ENCODE measurements at regions not wholly inside any gene's neighbourhood (a gene's known extent, or its start where the extent isn't known, plus 50 kb on each side); places are given as distances from the start of the nearest gene placed in this dataset.
A peak's percentile ranks its signal among the peaks of the same experiment; 100 is the strongest.

- H4K8ac ChIP-seq (ENCODE audit: extremely low read depth, insufficient read depth, low read length) = no peak overlapping the region; the same call in 1 of the 2 replicates
- no peaks in the 10 kb centered on the region for H3K79me2 ChIP-seq (ENCODE audit: control insufficient read depth in 1 of 2, insufficient read depth in 2 of 2, low read length in 2 of 2)
- no peak overlapping the region for H4K91ac ChIP-seq (replicated peaks; ENCODE audit: insufficient read length, low read length)
- no peak overlapping the region for H2AFZ ChIP-seq (ENCODE audit: low read length)
- no peak overlapping the region; a peak in 1 of 4 replicates for H3K4me2 ChIP-seq (ENCODE audit: insufficient read depth in 1 of 2, low read depth in 2 of 2, low read length in 2 of 2)
- H2BK15ac ChIP-seq (ENCODE audit: low read length) = no peak overlapping the region
- peaks cover 0 to 8% (median 3%) of the 10 kb centered on the region in 4 experiments; a peak in 5 of 7 replicates for H3K4me1 ChIP-seq (replicated peaks in 1 of 4; ENCODE audit: control insufficient read depth in 3 of 4, insufficient read depth in 4 of 4, low read length in 3 of 4)
- peaks cover 0 to 11% of the 10 kb centered on the region in 2 experiments for H4K20me1 ChIP-seq (replicated peaks in 1 of 2; ENCODE audit: control insufficient read depth in 1 of 2, insufficient read depth in 2 of 2, low read length in 2 of 2)
- H3K4ac ChIP-seq (replicated peaks; ENCODE audit: insufficient read length, low read depth, low read length) = no peak overlapping the region
- H3K14ac ChIP-seq (ENCODE audit: insufficient read length) = no peak overlapping the region
- H3K18ac ChIP-seq (ENCODE audit: extremely low read depth, low read length) = 0 out of 2 replicates have a peak overlapping the region, but pooled peaks have one; percentile 13
- H3K4me3 ChIP-seq (ENCODE audit: extremely low read depth in 1 of 4, insufficient read depth in 2 of 4, low read depth in 3 of 4, low read length in 4 of 4) = no peak overlapping the region
- POLR2A ChIA-PET (ENCODE audit: partially characterized antibody) = interaction anchor here (1.6 kb wide), 1 partner anchor 8 kb away, joined by 3 read pairs; no protein-coding TSS in a partner anchor
- WGBS, 2 experiments (ENCODE audit: extremely low coverage in 1 of 2, insufficient coverage in 1 of 2, insufficient read length in 1 of 2, insufficient replicate concordance in 2 of 2, low coverage in 1 of 2, low lambda C conversion rate in 2 of 2, missing lambda C conversion rate in 1 of 2) = 79% methylated on average over 9 of the region's 10 CpGs; no CpG with 5 or more reads in 1 of the 2 experiments
- no peak overlapping the region for H3K56ac ChIP-seq (replicated peaks; ENCODE audit: insufficient read length, low read depth, low read length)
- H3K36me3 ChIP-seq (ENCODE audit: control insufficient read depth in 2 of 4, insufficient read depth in 4 of 4, low read length in 3 of 4) = peaks cover 3 to 26% (median 14%) of the 10 kb centered on the region in 4 experiments; a peak in 6 of 8 replicates
- H3K27me3 ChIP-seq (replicated peaks in 1 of 4; ENCODE audit: control insufficient read depth in 3 of 4, extremely low read depth in 1 of 4, insufficient read depth in 3 of 4, low read length in 3 of 4) = no peaks in the 10 kb centered on the region
- CTCF ChIA-PET (ENCODE audit: partially characterized antibody) = interaction anchor here (0.6 kb wide), 1 partner anchor 409 kb away, joined by 3 read pairs; no protein-coding TSS in a partner anchor
- no peaks in the 10 kb centered on the region for H3K9me3 ChIP-seq (ENCODE audit: insufficient read depth in 2 of 2, low read depth in 1 of 2, low read length in 1 of 2)
- no peak overlapping the region for H2AK5ac ChIP-seq (ENCODE audit: low read depth, low read length)
- no peak for FAIRE-seq
- DNase-seq (ENCODE audit: low read depth in 1 of 2, low spot score in 2 of 2) = peak in 1 of 2 experiments; percentile 49
- H2BK120ac ChIP-seq (replicated peaks; ENCODE audit: low read depth, low read length) = no peak overlapping the region
- H3K23ac ChIP-seq (ENCODE audit: insufficient read length) = no peak overlapping the region
- no peak overlapping the region for H3K27ac ChIP-seq (ENCODE audit: low read depth, low read length)
- H2BK20ac ChIP-seq (ENCODE audit: low read length) = no peak overlapping the region
- H4K5ac ChIP-seq (ENCODE audit: insufficient read length, low read depth, low read length) = no peak overlapping the region
- H2BK12ac ChIP-seq (ENCODE audit: low read depth, low read length) = no peak overlapping the region
- 0 out of 2 replicates have a peak overlapping the region, but pooled peaks have one; percentile 2 for H2BK5ac ChIP-seq (ENCODE audit: low read depth, low read length)
- H3K23me2 ChIP-seq (ENCODE audit: low read depth, low read length) = no peaks in the 10 kb centered on the region
- no peaks in the 10 kb centered on the region; the same call in 1 of the 2 replicates for H3K79me1 ChIP-seq (ENCODE audit: low read depth, low read length)
- H3K9ac ChIP-seq (replicated peaks in 1 of 4; ENCODE audit: extremely low read depth in 1 of 4, low read depth in 3 of 4, low read length in 3 of 4) = no peak overlapping the region
- TF ChIP-seq MAFK (IDR thresholded peaks at IDR 0.05; ENCODE audit: low read depth, low read length) (no peak), ATF3 (IDR thresholded peaks at IDR 0.05; ENCODE audit: insufficient read depth, low read depth, low read length) (no peak), SP1 (IDR thresholded peaks at IDR 0.05; ENCODE audit: low read depth, low read length) (no peak), CTBP2 (IDR thresholded peaks at IDR 0.05; ENCODE audit: borderline replicate concordance, insufficient read depth, insufficient read length, low read length) (no peak), SAP30 (IDR thresholded peaks at IDR 0.05; ENCODE audit: insufficient read depth, insufficient replicate concordance, low read length) (no peak), POLR2A (IDR thresholded peaks at IDR 0.05; ENCODE audit: control extremely low read depth in 1 of 2, low read depth in 2 of 2, low read length in 2 of 2) (no peak)
Observed at GRCh38 chr1:232179896-232180778, 449.8 kb downstream of the SIPA1L2 start.

All from H1 (cell line).